RCC 7860 (cell line): ENCODE measurements at regions not wholly inside any gene's neighbourhood (a gene's known extent, or its start where the extent isn't known, plus 50 kb on each side); places are given as distances from the start of the nearest gene placed in this dataset.

Experiments
- DNase-seq: peaks from one replicate; pipeline ENCODE4 v3.0.0-alpha.2; 2015; ENCODE audit warnings: low spot score
- FAIRE-seq: peaks from 2 replicates; lab custom pipeline; 2012; peaks lifted over from hg19 to GRCh38; lab: Jason Lieb, UNC

DNA sequence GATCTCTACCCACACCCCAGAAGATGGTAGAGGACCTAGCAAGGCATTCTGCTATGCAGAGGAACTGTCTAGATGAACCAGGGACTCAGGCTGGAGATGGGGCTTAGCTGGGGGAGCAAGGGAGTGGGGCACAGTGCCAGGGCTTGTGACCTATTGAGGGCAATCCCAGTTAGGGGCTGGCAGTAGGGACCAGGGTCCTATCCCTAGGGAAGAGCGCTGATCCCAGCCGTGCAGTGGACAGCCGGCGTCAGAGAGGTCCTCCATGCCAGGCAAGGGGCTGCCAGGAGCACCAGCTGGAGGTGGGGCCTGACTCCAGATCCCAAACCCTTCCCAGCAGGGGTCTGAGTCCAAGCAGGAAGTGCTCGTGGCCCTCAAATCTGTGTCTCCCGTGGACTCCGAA is 52.7 kb upstream of the NEURL1B start:
- FAIRE-seq (no peak), DNase-seq (no peak)

DNA sequence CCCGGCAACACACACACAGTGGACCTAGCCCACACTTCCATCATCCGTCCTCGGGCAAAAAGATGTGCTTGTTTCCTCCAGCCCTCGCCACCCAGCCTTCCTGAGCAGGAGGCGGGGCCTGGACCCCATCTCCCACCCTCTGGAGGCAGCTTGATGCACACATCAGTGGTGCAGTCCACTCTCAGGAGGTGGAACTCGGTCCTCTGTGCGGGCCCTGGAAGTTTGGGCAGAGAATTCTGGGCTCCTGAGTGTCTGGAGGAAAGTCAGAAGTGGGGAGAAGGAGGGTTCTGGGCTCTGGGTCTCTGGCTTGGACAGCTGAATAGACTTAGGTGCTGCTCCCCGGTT is 54.0 kb upstream of the NEURL1B start:
- FAIRE-seq (no peak), DNase-seq (no peak)

DNA sequence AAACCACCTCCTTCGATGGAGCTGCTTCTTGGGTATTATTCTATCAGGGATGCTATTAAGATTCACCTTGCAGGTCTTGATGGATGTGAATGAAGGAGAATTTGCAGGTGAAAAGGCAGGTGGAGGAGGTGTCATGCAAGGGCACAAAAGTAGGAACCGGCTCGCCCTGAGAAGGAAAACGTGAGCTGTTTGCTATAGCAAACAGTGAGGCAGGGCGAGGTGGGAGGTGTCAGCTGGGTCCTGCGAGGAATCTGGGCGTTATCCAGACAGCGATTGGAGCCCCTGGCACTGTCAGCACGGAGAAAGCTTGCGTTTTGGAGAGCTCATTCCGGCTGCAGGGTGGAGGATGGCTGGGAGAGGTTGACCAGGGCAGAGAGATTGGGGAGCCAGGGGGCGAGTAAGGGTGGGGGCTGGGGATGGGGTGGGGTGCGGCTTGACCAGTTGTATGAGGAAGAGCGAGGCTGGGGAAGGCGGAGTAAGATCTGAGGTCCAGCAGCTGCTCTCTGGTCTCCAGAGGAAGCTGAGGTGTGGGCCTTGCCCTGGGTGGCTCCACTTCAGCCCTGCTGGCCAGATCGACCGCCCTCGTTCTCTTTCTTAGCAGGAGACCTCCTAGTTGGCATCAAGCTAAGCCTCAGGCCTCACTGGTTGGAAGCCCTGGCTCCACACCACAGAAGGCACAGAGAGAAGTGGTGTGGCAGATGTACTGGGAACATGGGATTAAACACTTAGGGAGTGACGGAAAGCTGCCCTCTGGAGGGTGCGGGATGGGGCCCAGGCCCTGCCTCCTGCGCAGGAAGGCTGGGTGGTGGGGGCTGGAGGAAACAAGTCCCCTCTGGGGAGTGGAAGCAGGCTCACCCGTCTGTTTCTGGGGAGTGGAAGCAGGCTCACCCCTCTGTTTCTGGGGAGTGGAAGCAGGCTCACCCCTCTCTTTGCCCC is 54.7 kb upstream of the NEURL1B start:
- FAIRE-seq (no peak), DNase-seq (no peak)

DNA sequence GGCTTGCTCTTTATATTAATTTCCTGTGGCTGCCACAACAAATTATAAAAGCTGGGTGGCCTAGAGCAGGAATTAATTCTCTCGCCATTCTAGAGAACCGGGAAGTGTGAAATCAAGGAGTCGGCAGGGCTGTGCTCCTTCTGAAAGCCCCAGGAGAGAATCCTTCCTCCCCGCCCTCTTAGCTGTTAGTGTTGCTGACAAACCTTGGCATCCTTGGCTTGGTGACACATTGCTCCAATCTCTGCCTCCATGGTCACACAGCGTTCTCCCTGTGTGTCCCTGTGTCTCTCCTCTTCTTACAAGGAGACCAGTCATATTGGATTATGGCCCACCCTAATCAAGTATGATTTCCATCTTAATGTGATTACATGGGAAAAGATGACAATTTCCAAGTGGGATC is 55.9 kb upstream of the NEURL1B start:
- no peak for DNase-seq
- no peak for FAIRE-seq

DNA sequence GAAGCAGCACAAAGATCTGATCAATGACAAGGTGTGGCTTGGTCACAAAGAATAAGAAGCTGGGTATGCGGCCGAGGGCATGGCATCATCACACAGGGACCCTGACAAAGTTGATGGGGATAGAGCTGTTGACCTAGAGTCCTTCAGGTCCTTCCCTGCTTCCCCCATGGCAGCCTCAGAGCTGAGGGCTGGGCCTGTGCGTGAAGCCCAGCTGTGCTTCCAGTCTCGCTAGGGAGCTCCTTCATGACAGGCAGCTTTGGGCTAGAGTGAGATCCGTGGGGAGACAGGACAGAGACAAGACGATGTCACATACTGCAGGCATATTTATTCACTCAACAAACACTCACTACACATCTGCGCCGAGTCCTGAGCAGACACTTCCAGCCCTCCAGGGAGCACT is 56.4 kb upstream of the NEURL1B start:
- DNase-seq (no peak), FAIRE-seq (no peak)

DNA sequence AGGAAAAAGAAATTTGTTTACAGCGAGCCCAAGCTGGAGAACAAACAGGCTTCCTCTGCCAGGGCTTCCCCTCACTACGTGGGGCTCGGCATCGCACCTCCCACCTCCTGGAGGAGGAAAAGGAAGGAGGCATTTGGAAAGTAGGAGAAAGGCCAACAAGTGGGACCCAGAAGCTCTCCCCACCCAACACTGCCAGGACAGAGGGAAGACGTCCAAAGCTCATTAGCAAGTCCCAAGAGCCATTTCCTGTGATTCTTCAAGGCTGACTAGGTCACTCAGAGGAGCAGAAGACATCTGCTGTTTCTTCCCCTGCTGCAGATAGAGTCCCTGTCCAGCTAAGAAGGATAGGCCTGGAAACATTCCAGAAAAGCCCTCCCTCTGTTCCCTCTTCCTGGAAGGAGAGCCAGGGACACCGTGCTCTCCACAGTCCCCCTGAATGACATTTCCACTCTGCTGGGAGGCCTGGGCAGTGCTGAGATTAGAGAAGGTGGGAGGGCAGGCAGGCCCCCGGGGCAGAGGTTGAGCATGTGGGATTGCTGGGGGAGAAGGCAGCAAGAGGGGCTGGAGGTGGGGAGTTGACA is 57.0 kb upstream of the NEURL1B start:
- FAIRE-seq (no peak), DNase-seq (no peak)

DNA sequence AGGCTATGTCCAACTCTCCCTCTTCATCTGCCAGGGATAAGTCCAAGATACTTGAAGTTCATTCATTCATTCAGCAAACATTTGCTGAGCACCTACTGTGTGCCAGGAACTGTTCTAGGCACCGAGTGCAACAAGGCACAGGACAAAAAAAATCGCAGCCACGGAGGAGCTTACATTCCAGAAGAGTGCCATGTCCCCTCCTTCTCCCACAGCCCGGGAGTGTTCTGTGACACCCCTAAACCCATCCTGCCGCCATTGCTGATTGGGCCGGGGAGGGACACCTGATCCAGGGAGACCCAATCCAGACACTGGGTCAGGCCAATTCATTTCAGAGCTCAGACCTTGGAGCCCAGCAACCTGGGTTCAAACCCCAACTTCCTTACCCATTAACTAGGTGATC is 58.1 kb upstream of the NEURL1B start:
- FAIRE-seq: no peak
- no peak for DNase-seq

DNA sequence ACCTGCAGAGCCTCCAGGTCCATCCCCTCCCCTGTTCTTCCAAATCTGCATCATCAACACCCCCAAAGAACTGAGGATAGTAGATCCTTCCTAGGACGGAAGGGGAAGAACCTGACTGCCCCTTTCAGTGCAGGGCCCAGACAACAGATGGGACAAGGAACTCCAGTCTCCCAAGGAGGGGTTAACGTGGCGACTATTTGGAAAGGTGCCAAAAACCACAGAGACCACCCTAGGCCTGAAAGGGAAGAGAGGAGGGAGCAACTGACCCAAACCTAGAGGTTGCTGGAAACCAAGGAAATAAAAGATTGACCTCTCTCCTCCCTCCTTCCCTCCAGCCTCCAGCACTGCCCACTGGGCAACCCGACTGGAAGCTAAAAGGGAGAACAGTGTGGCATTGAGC is 59.7 kb upstream of the NEURL1B start:
- no peak for DNase-seq

DNA sequence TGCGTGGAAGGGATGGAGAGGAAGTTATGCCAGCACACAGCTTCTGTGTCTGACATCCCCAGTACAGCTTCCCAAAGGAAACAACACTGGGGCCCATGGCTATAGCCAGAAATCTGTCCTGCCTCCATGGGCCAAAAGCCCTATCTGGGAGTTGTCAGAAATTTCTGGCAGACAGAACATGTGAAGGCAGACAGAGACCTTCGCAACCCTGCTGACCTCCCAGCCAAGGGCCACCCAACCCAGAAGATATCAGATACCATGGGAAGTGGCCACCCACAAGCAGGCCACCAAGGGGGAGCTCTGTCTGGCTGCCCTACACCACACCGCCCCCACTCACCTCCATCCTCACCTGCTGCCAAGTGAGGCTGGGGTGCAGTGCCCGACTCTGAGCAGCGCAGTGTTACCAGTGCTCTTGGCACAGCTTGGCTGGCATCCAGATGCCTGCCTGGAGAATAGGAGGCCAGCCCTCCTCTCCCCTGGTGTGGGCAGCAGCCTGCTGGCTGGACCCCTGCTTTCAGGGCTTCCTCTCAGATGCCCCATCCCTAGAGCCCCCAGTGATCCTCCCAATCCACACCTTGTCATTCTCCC is 61.6 kb upstream of the NEURL1B start:
- DNase-seq (no peak), FAIRE-seq (no peak)

More for the DNA sequence above, 59.7 kb upstream of the NEURL1B start:
- FAIRE-seq: no peak

DNA sequence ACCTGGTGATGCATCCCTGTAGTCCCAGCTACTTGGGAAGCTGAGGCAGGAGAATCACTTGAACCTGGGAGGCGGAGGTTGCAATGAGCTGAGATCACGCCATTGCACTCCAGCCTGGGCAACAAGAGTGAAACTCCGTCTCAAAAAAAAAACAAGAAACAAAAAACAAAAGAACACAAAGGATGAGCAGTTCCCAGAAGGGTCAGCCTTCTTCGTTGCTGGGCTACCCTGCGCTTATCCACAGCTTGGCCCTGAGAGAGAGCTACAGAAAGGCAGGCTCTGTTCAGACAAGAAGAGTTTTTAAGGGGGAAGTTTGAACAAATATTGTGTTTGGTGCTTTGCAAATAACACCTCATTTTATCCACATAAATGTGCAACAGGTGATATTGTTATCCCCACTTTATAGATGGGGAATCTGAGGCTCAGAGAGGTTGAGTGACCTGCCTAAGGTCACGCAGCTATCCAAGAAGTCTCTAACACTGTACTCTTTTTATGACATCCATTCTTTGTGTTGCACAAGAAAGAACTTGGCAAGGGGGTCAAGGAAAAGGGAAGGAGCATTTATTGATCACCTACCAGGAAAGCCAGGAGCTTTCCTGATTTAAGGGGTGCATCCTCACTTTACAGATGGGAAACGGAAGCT is 63.7 kb upstream of the NEURL1B start:
- DNase-seq (no peak), FAIRE-seq (no peak)

DNA sequence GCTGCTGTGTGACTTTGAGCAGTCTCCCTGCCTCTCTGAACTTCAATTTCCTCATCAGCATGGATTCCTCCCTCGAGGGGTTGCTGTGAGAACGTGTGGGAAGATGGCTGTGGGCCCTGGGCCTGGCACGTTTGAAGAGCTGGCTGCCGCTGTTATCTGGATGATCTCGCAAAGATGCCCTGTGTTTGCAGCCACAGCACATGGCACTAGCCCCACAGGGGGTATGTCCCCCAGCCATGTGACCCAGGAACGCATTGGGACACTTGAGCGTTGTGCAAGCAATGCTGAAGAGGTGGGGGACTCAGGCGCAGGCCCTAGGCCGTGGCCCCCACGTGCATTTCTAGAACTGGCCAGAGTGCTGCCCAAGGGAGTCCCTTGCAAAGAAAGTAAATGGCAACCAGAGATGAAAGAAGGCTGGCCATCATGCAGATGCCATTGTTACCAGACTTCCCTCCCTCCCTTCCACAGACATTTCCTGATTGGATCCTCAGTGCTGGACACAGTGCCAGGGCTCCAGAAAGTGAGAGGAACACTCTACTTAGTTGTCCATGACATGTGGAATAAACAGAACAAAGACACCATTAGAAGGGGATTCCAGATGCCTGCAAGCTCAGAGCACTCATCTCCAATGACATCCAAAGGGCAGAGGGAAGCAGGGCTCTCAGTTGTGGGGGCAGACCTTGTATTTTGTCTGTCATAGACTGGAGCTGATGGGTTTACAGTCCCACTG is 65.1 kb upstream of the NEURL1B start:
- DNase-seq (no peak), FAIRE-seq (no peak)

DNA sequence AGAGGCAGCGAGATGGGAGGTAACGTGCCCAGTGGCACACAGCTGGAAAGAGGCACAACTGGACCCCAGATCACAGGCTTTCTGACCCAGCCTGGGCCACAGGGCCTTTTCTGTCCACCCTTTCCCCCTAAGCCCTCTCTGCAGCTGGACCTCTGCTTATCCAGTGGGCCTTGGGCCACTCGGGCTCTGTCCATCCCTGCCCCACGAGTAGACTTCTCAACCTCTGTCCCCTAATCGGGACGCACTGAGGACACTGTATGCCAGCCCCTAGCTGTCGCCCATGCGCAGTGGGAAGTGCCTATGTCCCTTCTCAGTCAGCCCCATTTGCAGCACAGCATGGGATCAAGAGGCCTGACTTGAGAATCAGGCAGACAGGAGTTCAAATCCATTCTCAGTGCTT is 65.6 kb upstream of the NEURL1B start:
- no peak for FAIRE-seq

DNA sequence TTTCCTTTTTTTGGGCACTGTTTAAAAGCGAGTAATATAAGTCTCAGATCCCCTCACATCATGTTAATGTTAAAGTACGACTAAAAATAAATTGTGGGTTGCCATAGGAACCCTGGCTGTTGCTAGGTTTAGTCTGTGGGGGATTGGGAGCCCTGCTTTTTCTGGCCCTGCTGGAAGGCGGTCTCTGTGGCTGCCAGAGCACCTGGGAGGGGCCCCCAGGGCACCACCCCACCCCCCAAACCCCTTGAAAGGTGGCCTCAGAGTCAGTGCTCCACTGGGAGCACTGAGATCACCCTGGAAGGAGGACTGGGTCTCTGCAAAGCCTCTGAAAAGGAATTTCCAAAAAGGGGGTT is 66.2 kb upstream of the NEURL1B start:
- no peak for DNase-seq
- no peak for FAIRE-seq

More for the DNA sequence above, 65.6 kb upstream of the NEURL1B start:
- no peak for DNase-seq

DNA sequence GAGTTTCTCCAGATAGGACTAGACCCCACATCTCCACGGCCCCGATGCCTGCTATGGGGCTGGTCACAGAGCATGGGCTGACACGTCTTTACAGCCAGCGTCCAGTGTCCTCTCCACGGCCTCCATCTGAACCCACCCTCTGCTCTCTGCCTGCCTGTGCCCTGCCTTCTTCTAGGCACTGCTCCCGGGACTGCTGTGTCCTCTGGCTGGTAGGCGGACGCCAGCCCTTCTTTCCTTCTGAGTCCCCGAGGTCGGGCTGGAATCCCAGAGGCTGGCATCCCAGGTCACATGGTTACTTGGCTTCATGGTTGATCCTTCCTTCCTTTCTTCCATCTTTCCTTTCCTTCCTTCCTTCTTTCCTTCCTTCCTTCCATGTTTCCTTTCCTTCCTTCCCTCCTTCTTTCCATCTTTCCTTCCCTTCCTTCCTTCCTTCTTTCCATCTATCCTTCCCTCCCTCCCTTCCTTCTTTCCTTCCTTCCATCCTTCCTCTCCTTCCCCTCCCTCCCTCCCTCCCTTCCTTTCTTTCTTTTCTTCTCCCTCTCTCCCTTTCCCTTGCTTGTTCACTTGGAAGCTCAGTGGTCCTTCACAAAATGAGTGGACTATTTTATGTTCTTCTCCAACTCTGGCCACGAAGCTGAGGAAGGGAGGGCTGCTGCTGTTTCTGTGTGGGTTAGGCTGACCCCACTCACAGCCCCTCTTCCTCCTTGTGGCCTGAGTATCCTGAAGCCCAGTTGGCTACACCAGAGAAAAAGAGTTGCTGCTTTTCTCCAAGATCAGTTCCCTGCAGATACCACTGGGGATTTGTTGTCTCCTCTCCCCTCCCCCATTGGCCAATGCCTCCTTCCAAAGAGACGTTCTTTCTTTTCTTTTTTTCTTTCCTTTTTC is 66.8 kb upstream of the NEURL1B start:
- FAIRE-seq (no peak), DNase-seq (no peak)

DNA sequence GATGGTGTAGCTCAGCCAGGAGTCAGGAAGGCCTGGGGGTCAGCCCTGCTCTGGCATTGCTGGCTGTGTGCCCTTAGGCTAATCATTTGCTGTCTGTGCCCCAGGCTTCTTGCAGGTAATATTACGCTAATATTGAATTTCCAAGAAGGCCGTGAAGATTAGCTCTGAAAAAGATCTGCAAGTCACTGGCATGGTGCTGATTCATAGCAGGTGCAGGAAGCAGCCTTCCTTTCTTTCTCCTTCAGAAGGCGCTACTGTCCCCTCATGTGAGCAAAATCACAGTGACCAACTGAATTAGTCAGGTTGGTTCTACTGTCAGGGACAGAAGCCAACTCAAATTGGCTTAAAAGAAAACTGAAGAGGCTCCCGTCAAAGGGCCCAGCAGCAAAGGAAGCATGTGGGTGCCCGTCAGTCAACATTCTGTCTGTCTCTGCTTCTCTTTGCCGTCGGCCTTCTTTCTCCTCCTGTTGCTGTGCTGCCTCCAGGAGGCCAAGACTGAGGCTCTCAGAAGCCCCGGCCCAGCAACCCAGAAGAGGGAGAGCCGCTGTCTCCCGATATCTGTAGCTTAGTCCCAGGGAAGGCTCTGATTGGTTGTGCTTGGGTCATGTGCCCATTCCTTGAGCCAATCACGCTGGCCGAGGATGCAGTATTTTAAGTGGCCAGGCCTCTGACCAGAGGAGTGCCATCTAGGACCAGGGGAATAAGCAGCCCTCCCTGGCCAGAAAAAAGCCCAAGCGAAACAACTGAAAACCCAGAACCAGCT is 67.8 kb upstream of the NEURL1B start:
- DNase-seq (no peak), FAIRE-seq (no peak)

DNA sequence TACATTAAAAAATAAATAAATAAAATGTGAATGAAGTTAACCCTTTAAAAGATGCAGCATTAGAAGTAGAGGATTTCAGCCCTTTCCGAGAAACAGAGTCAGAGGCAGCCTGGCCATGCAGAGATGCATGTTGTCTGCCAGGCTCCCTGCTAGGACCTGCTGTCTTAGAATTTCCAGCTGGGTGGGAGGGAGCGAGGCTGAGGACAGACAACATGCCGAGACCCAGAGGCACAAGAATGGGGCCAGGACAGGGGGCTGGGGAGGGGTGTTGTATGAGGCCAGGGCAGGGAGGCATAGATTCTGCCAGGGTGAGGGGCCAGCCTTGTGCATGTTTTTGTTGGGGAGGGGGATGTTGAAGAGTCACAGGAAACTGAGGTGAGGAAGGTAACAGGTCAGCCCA is 68.6 kb upstream of the NEURL1B start:
- DNase-seq (no peak), FAIRE-seq (no peak)

DNA sequence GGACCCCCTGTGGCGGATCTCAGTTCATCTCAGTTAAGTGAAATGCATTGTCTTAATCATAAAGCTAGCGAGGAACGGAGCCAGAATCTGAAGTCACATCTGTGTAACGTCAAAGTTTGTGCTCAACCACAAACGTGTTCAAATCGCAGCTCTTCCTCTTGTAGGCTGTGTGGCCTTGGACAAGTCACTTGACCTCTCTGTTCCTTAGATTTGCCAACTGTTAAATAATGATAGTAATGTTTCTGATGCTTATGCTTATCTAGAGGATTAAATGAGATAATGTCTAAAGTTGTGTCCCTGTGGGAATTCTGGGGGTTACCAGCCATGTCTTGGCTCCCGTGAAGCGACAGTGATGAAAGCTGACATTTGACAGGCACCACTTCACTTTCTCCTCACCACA is 69.2 kb upstream of the NEURL1B start:
- FAIRE-seq (no peak), DNase-seq (no peak)

DNA sequence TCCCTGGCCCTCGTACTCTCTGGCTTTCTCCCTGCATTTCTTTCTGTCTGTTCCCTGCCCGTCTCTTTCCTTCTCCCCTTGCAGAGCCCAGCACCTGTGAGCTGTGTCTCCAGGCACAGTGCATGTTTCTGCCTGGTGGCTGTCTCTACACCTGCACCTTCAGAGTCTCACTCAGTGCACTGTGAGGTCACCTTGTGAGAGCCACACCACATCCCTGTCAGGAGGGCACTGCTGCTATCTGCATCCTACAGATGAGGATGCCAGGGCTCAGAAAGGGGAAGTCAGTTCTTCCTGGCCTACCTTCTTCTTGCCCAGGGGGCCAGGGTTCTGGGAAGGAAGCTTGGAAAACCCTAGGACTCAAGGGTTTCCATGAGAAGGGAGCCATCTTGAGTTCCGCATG is 69.7 kb upstream of the NEURL1B start:
- DNase-seq (no peak), FAIRE-seq (no peak)

DNA sequence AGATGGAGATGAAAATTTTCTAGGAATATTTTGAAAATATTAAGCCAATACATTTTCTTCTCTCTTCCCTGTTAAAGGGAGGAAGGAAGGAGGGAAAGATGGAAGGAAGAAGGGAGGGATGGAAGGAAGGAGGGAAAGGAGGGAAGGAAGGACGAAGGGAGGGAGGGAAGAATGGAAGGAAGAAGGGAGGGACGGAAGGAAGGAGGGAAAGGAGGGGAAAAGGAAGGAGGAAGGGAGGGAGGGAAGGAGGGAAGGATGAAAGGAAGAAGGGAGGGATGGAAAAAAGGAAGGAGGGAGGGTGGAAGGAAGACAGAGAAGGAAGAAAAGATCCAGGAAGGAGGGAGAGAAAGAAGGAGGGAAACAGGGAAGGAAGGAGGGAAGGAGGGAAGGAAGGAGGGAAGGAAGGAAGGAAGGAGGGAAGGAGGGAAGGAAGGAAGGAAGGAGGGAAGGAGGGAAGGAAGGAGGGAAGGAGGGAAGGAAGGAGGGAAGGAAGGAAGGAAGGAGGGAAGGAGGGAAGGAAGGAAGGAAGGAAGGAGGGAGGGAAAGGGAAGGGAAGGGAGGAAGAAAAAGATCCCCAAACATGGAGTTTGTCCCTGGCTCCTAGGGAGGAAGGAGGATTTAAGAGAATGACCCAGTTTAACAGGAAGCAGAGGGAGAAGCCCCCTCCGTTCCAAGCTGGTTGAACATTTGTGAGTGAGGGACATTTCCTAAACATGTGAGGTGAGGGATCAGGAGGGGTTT is 70.3 kb upstream of the NEURL1B start:
- DNase-seq (no peak), FAIRE-seq (no peak)
